Karpas-422 (cell line): ENCODE measurements at regions not wholly inside any gene's neighbourhood (a gene's known extent, or its start where the extent isn't known, plus 50 kb on each side); places are given as distances from the start of the nearest gene placed in this dataset.
"Not testable (repeated sequence)": the region's sequence is repeated elsewhere in the genome, so short reads cannot be mapped to it uniquely, and the experiment has no call there.

ENCODE experiments used
- DNase-seq: peaks from one replicate; pipeline ENCODE4 v3.0.0-alpha.2; 2015
- H2AFZ ChIP-seq: fragments of 200-600 bp; sonication (generic); 2 replicates; pipeline ENCODE4 v1.6.1; 2014; ENCODE audit warnings: antibody characterized with exemption, low read length, mixed read lengths
- H3K27ac ChIP-seq: fragments of 200-600 bp; sonication (generic); 2 replicates; pipeline ENCODE4 v1.5.1; 2014; ENCODE audit warnings: mild to moderate bottlenecking, low read length, moderate library complexity
- H3K27me3 ChIP-seq: fragments of 200-600 bp; sonication (generic); 2 replicates; pipeline ENCODE4 v1.6.1; 2014; ENCODE audit warnings: low read length, mixed read lengths
- H3K36me3 ChIP-seq: fragments of 200-600 bp; sonication (generic); 2 replicates; pipeline ENCODE4 v1.6.1; 2014; ENCODE audit warnings: low read length, mixed read lengths; ENCODE audit not compliant: insufficient read depth
- H3K4me1 ChIP-seq: fragments of 200-600 bp; sonication (generic); 2 replicates; pipeline ENCODE4 v1.6.1; 2014; ENCODE audit warnings: mild to moderate bottlenecking, low read length, mixed read lengths
- H3K4me2 ChIP-seq: fragments of 200-600 bp; sonication (generic); 2 replicates; pipeline ENCODE4 v1.6.1; 2014; ENCODE audit warnings: low read length, low read depth, mild to moderate bottlenecking; ENCODE audit not compliant: poor library complexity, severe bottlenecking
- H3K4me3 ChIP-seq: fragments of 200-600 bp; sonication (generic); 2 replicates; pipeline ENCODE4 v1.5.1; 2014; ENCODE audit warnings: mild to moderate bottlenecking, antibody characterized with exemption, low read length, mixed read lengths
- H3K79me2 ChIP-seq: fragments of 200-600 bp; sonication (generic); 2 replicates; pipeline ENCODE4 v1.6.1; 2014; ENCODE audit warnings: mild to moderate bottlenecking, low read length, mixed read lengths
- H3K9ac ChIP-seq: fragments of 200-600 bp; sonication (generic); 2 replicates; pipeline ENCODE4 v1.6.0; 2014; ENCODE audit warnings: low read length
- H3K9me2 ChIP-seq: fragments of 200-600 bp; sonication (generic), shearing (Covaris generic); replicated peaks from 2 replicates; pipeline ENCODE4 v1.6.0; 2014; ENCODE audit warnings: mild to moderate bottlenecking, low read length, moderate library complexity; ENCODE audit not compliant: insufficient read depth
- H3K9me3 ChIP-seq: fragments of 300-700, 200-600 bp; sonication (generic); 2 replicates; pipeline ENCODE4 v1.6.1; 2014; ENCODE audit warnings: low read length, mixed read lengths
- H4K20me1 ChIP-seq: fragments of 200-600 bp; sonication (generic); 2 replicates; pipeline ENCODE4 v1.6.1; 2014; ENCODE audit warnings: mild to moderate bottlenecking, antibody characterized with exemption, low read length, low read depth; ENCODE audit not compliant: insufficient read depth

DNA sequence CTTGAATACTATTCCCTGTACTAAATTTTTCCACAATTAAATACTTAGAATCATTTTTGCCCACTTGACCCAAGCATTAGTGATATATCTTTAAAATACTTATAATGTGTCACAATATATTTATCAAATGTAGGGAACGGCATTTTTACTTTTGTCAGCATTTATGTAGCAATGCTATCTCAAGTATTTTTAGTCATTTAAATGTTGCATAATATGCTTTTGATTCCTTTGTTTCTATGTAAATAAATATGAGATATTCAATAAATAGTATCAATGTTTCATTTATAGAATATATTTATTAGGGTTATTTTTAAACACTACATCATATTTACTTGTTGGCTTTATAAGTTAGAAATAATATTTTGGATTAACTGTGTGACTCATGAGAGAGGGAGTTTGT, 199.7 kb upstream of the WSB1 start:
- H3K9ac ChIP-seq = not testable (repeated sequence)

DNA sequence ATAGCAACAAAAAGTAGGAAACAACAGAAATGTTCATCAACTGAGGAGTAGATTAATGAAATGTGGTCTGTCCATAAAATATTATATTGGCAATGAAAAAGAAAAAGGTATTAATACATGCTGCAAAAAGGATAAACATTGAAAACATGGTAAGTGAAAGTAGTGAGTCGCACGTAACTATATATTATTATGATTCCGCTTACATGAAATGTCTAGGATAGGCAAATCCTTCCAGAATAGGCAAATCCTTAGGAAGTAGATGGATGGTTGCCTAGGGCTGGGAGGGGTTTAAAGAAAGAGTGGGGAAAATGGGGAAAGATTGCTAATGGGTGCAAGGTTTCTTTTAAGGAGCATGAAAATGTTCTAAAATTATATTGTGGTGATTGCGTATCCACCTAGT, 198.1 kb upstream of the WSB1 start:
- not testable (repeated sequence) for H2AFZ ChIP-seq, H3K27ac ChIP-seq, H3K4me2 ChIP-seq, H3K9me3 ChIP-seq, H3K4me1 ChIP-seq, H3K79me2 ChIP-seq, H3K36me3 ChIP-seq, H3K9me2 ChIP-seq, H3K4me3 ChIP-seq, H4K20me1 ChIP-seq, DNase-seq, H3K27me3 ChIP-seq, H3K9ac ChIP-seq

More for the DNA sequence above, 199.7 kb upstream of the WSB1 start:
- not testable (repeated sequence) for H3K9me3 ChIP-seq, H3K4me2 ChIP-seq, H3K27me3 ChIP-seq, H3K79me2 ChIP-seq, DNase-seq, H3K36me3 ChIP-seq, H2AFZ ChIP-seq, H3K27ac ChIP-seq, H3K4me1 ChIP-seq, H4K20me1 ChIP-seq, H3K9me2 ChIP-seq, H3K4me3 ChIP-seq

GRCh38 chr17:27099266-27099665, 194.6 kb upstream of the WSB1 start:
- not testable (repeated sequence) for DNase-seq, H3K4me1 ChIP-seq, H3K79me2 ChIP-seq, H3K9ac ChIP-seq, H3K27ac ChIP-seq, H2AFZ ChIP-seq, H3K36me3 ChIP-seq, H3K4me3 ChIP-seq, H4K20me1 ChIP-seq, H3K27me3 ChIP-seq, H3K9me2 ChIP-seq, H3K9me3 ChIP-seq, H3K4me2 ChIP-seq

GRCh38 chr17:27104605-27105221, 189.2 kb upstream of the WSB1 start:
- not testable (repeated sequence) for H4K20me1 ChIP-seq, H2AFZ ChIP-seq, H3K9me2 ChIP-seq, DNase-seq, H3K27ac ChIP-seq, H3K9ac ChIP-seq, H3K36me3 ChIP-seq, H3K79me2 ChIP-seq, H3K4me3 ChIP-seq, H3K4me1 ChIP-seq, H3K4me2 ChIP-seq, H3K9me3 ChIP-seq, H3K27me3 ChIP-seq

- Histone ChIP-seq H3K36me3 (no peaks in the 10 kb centered on the region), H4K20me1 (no peaks in the 10 kb centered on the region), H3K9me3 (no peaks in the 10 kb centered on the region), H3K4me3 (no peak overlapping the region), H2AFZ (no peak overlapping the region), H3K27ac (no peak overlapping the region), H3K79me2 (no peaks in the 10 kb centered on the region), H3K4me1 (no peaks in the 10 kb centered on the region), H3K9ac (no peak overlapping the region), H3K9me2 (no peaks in the 10 kb centered on the region), H3K4me2 (no peak overlapping the region), H3K27me3 (no peaks in the 10 kb centered on the region)
- no peak for DNase-seq
These were observed 188.3 kb upstream of the WSB1 start for GRCh38 chr17:27105636-27106035.

- Histone ChIP-seq H3K79me2 (no peaks in the 10 kb centered on the region), H3K9me3 (no peaks in the 10 kb centered on the region), H3K36me3 (no peaks in the 10 kb centered on the region), H3K4me1 (no peaks in the 10 kb centered on the region), H3K27me3 (no peaks in the 10 kb centered on the region), H3K4me3 (no peak overlapping the region), H4K20me1 (no peaks in the 10 kb centered on the region), H3K9ac (no peak overlapping the region), H3K4me2 (no peak overlapping the region), H3K9me2 (no peaks in the 10 kb centered on the region), H2AFZ (no peak overlapping the region), H3K27ac (no peak overlapping the region)
- no peak for DNase-seq
These were observed 187.4 kb upstream of the WSB1 start for GRCh38 chr17:27106347-27106981.

DNA sequence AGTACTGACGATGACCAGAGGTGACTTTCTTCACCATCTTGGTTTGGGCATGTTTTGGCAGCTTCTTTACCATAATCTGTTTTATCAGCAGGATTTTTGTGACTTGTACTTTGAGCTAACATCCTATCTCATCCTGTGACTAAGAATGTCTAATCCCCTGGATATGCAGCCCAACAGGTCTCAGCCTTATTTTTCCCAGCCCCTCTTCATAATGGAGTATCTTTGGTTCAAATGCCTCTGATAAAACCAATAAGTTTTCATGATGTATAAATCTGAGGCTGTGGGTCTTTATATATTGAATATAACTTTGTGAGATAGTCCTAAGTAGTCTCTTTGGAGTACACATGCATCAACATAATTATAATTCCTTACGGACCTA, 186.9 kb upstream of the WSB1 start:
- Histone ChIP-seq H3K9me2 (no peaks in the 10 kb centered on the region), H2AFZ (no peak overlapping the region), H3K27me3 (no peaks in the 10 kb centered on the region), H4K20me1 (no peaks in the 10 kb centered on the region), H3K36me3 (no peaks in the 10 kb centered on the region), H3K27ac (no peak overlapping the region), H3K4me1 (no peaks in the 10 kb centered on the region), H3K4me2 (no peak overlapping the region), H3K9me3 (no peaks in the 10 kb centered on the region), H3K4me3 (no peak overlapping the region), H3K79me2 (no peaks in the 10 kb centered on the region), H3K9ac (no peak overlapping the region)
- DNase-seq = no peak

GRCh38 chr17:27107386-27108328, 186.3 kb upstream of the WSB1 start:
- H3K9me2 ChIP-seq, H3K79me2 ChIP-seq, H3K27ac ChIP-seq, H3K4me1 ChIP-seq, H3K36me3 ChIP-seq, H3K9me3 ChIP-seq, H3K9ac ChIP-seq, H3K27me3 ChIP-seq, H2AFZ ChIP-seq, H3K4me2 ChIP-seq, H3K4me3 ChIP-seq, H4K20me1 ChIP-seq, DNase-seq: not testable (repeated sequence)
